NCI-H2171 treated with DMSO at 0.1 percent for 48 hours (cell line): ENCODE measurements at regions not wholly inside any gene's neighbourhood (a gene's known extent, or its start where the extent isn't known, plus 50 kb on each side); places are given as distances from the start of the nearest gene placed in this dataset.
"Not testable (repeated sequence)": the region's sequence is repeated elsewhere in the genome, so short reads cannot be mapped to it uniquely, and the experiment has no call there.

Source experiments
- DNase-seq: peaks from one replicate; lab custom pipeline; 2025; lab: John Stamatoyannopoulos, UW

DNA sequence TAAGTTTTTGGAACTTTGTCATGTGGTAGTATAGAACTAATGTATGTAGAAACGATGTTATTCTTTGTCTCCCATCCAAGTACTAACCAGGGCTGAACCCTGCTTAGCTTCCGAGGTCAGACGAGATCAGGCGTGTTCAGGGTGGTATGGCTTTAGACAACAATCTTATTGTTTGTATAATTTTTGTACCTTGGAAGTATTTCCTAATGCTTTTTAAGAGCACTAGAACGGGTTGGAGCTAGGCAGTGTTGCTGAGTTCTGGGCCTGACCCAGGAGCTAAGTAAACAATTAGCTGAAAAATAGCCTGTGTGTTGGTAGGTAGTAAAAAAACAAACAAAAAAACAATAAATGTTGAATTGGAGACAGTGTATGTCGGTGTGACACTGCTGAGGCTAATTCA, 244.3 kb downstream of the EMP1 start:
- no peak for DNase-seq

DNA sequence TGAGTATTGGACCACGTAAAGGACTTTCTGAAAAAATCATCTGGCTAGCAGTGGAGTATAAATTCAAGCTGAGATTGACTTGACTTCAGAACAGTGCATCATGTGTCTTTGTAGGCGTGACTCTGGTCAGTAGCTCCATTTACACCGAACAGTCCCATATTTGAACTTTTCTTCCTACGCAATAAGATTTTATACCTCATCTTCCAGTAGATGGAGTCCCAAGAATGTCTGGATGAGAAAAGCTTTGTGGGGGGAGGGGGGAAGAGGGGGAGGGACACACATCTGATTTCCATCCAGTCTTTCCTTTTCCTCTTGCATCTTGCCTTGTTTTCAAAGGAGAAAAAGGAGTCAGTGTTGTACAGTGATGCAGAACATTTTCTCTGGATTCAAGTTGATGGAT, 241.0 kb downstream of the EMP1 start:
- DNase-seq: no peak

DNA sequence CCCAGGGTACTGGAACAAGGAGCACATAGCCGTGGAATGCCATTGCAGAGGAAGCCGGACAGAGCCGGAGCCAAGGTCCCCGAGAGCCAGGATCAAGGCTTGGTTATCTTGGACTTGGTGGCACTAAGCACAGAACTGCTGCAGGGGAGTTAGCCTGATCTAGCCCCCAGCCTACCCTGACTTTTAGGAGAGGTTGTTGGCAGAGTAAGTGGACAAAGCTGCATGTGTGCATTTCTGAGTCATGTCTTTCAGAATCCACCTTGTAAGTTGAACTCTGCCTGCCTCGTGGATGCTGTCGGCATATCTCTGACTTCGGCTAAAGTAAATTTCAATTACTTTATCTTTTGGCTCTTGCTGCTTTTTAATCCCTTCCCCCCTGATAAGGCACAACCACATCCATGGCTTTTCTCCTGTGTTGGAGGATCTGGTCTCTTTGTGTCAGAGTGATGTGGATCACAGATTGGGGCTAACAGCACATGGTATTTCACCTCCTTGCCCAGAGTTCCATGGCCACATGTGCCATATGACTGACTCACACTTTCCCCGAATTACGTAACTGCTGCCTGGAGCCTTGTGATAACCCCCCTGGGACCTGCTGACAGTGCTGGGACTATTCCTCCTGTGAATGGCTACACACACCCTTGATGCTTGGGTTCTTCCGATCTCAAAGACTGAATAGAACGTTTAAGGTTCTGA, 240.3 kb downstream of the EMP1 start:
- no peak for DNase-seq

DNA sequence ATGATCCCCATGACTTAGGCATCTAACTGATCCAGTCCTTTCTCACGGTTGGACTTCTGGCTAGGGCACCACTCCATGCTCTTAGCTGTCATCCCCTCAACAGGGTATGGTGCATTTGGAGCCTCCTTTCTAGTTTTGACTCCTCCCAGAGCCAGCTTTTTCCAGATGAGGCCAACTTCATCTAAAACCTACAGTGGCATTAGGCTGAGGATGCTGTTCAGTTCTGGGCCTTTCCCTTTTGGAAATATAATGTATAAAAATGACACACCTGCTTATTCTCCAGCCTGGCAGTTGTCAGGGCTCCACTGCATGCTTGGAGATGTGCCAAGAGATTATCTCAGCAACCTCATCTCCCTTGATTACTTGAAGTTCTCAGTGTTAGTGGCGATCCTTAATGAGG, 239.7 kb downstream of the EMP1 start:
- DNase-seq: no peak

DNA sequence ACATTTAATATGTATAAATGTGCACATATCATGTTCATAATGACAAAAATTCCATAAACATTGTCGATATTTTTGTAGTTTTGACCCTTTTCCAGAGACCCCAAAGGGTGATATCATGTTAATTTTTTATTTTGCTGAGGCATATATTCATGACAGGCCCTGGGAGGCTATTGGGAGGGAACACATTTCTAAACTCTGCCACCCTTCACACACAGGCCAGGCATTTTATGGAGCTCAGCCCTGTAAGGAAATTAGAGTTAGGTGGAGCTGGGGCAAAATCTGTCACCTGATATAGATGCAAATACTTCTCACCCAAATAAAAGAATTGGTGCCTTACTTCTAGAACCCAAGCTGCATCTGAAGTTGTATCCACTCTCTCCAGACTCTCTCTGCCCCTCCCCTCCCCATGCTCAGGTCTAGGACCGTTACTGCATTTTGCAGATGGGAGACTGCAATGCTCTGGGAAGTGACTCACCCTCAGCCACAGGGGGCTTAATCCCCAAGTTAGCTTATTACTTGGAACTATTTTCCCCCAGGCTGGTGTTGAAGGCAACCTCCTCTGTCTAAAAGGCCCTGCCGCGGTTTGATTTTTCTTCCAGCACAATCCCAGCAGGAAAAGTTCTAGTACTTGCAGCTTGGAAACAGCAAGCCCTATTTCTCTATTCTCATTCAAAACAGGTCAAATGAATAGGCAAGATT, 238.9 kb downstream of the EMP1 start:
- no peak for DNase-seq

DNA sequence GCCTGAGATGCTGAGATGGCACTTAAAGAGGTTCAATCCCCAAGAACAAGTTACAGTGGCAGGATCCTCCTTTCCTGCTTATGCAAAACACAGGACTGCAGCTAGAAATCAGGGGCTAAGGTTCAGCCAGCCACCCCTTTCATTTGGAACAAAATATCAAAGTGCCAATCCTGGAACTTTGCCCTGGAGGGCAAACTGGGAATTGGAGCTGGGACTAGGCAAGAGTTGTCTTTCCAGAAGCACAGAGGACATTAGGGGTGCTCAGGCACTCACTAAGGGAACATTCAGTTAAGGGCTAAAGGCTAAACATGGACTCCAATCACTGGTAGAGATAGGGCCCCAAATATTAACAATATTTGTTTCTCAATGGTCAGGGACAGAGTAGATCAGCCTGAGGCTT, 237.2 kb downstream of the EMP1 start:
- no peak for DNase-seq

DNA sequence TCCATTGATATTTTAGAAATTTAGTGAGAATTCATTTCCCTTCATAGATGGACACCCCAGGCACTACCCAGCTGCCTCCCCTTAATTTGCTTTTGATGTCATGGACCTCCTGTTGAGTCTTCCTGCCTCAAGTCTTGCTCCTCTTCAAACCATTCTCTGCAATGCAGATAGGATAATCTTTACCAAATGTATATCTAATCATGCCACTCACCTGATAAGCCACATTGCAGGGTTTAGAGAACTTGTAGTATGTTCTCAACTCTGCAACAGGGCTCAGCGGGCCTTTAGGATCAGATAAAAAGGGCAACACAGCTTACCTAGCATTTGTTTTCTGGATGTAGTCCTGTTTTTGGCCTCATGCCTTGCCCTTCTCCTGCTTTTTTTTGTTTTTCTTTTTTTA, 234.5 kb downstream of the EMP1 start:
- no peak for DNase-seq

DNA sequence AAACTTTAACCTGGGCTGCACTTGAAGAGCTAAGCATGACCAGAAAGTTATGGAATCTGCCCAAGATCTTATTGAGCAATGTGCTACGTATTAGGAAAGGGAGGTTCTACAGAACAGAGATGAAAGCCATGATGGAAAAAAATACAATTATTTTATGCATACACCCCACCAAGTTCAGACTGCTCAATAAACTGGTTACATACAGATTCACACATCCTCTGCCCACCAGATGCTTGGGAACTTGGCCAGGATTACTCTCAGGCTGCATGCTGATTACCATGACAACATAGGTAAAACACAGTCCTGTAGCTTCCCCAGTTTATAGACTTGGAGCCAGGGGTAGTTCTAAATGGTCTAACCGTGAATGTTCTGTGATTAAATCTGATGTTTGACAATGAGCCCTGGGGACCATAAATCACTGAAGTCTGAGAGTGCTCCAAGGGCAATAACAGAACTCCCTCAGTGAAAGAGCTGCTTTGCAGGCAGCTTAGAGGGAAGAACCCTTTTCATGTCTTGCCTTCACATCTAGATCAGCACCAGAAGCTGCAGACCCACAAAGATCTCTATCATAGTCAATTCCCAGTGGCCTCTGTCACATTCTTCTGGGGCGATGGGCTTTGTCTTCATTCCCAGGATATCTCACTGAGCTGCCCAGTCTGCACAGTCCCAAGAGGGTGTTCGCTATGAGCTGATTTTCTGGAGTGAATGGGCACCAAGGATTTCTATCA, 232.2 kb downstream of the EMP1 start:
- DNase-seq: no peak

DNA sequence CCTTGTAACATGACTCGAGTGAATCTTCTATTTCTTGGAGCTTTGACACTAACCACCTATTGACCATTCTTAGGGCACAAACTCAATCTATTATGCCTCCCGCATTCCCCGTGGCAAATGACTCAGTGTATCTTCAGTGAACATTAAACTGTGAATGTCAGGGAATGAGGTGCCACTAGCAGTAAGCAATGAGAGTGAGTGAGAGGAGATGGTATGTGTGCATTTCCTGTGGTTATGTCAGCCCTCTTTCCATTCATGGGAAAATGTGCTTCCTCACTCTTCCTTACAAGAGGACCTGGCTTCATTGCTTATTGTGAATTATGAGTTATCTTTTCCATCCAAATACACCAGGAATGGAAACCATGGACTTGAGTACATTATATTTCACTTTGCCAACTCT, 229.2 kb downstream of the EMP1 start:
- no peak for DNase-seq

DNA sequence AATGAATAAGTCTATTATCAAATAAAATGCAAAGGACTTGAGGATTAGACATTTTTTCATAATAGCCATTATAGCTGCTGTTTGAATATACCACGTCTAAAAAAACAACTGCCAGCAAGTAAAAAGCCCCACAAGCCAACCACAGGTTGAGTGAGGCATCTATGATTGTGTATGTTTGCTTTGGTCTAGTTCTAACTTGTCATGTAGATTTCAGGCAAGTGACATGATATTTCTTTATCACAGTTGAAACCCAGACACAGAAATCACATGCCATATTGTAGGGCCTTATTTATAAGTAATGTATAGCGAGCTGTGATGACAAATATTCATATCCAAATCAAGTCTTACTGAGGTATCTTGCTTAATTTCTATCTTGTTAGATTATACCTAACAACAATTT, 225.8 kb downstream of the EMP1 start:
- DNase-seq: no peak

DNA sequence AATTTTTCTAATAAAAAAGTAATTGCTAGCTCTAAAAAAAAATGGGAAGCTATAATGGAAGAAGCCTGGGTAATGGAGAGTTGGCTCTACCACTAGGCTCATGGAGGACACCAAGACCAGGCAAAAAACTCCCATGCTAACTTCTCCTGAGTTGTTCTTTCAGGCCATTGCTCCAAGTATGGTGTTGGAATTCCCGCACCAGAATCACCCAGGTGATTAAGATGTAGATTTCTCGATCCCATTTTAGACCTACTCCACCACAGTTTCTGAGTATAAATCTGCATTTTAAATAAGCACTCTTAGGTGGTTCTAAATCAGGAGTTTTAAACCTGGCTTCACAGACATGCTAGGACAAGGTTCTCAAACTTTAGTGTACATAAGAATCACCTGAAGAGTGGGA, 221.0 kb downstream of the EMP1 start:
- DNase-seq: no peak

DNA sequence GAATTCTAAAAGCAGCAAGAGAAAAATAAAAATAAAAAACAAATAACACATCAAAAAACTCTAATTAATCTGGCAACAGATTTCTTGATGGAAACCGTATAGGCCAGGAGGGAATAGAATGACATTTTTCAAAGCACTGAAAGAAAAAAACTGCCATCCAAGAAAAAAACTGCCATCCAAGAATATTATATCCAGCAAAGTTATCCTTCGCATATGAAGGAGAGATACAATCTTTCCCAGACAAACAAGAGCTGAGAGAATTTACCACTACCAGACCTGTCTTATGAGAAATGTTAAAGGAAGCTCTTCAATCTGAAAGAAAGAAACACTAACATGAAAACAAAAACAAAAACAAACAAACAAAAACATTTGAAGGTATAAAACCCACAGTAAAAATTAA, 214.8 kb downstream of the EMP1 start:
- no peak for DNase-seq

DNA sequence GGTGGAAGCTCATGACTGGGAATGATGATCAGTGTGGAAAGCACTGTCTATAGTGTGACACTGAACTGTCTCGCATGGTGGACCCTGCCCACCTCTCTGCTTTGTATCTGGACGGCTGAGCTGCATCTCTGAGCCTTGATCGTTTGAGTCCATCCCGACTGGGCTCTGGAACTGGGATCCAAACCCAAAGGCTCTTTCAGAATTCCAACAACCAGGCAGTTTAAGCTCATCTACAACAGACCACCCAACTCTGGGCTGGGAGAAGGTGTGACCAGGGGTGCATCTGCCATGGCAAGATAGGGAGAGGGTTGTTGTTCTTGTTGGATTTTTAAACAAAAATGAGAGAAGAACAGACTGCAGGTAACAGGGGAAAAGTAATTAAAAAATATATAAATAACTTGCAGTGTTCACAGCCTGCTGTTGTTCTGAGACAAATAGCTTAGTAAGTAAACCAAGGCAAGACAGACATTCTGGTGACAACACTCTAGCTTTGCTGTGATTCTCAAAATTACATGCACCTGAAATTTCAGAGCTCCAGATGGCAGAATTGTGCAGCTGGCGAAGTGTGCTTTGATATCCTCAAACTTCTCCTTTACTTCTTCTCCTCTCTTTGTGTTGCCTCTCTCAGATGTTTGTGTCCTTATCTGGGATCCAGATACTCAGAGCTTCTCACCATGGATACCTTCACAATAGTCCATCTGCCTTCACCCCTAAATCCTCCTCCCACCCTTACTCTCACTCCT, 209.6 kb downstream of the EMP1 start:
- DNase-seq: no peak

DNA sequence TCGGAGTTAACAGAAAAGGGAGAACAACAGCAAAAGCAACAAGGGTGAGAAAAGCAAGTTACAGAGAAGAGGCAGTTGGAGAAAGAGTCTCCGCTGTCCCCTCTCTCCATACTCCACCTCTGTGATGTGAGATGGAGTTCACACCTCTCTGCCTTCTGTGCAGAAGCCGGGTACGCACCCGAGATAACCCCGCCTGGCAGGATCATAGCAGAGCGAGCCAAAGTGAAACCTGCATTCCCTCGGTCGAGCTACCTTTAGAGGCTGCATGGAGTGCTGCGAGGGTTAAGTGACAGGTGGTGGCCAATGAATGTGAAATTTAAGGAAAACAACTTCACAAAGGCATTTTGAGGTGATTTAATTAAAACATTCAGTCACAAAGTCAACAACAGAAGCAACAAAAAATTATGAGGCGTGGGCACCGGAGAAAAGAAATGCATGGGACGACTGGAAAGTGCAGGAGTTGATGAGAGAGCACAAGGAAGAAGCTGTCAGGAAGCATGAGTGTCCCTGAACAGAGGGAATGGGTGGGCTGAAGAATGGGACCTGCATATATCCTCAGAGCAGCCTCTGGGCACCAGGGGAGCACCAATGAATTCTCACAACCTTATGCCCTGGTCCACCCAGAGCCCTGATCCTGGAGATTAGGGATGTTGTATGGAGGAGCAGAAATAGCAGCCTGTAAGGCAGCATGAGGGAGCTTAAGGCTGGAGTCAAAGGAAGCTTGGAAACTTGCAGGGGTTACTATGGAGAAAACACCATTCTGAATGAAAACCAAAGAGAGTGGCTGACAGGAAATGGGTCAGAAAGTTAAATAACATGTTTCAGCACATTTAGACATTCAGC, 208.3 kb downstream of the EMP1 start:
- DNase-seq: no peak

DNA sequence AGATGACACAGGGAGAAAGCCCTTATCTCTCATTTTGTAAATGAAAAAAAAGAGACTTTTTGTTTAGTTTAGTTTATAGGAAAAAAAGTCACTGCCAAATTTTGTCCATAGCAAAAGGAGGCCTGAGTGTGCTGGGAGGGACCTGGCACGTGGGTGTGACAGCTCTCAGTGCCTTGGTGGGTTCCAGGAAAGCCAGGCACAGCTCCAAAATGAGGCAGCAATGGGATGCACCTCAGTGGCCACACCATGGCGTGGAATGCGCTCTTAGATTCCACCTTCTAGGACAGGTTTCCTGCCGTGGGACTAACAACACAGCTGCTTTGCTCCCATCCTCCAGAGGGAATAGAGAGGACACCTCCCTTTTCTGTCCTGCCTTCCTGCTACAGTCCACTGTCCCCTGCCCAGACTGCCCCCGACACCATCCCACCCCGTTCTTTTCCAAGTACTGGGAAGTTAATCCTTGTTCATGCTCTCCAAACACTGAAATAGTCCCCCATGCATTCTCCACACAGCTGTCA, 207.6 kb downstream of the EMP1 start:
- no peak for DNase-seq

DNA sequence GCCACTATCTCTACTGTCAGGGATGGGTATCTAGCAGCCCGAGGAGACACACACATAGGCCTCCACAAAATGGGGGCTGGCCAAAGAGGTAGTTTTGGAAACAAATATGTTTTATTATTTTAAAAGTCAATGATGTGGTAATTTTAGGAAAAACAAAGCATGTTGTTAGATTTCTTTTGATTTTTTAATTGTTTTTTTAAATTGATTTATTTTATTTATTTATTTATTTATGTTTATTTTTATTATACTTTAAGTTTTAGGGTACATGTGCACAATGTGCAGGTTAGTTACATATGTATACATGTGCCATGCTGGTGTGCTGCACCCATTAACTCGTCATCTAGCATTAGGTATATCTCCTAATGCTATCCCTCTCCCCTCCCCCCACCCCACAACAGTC, 194.8 kb downstream of the EMP1 start:
- not testable (repeated sequence) for DNase-seq

DNA sequence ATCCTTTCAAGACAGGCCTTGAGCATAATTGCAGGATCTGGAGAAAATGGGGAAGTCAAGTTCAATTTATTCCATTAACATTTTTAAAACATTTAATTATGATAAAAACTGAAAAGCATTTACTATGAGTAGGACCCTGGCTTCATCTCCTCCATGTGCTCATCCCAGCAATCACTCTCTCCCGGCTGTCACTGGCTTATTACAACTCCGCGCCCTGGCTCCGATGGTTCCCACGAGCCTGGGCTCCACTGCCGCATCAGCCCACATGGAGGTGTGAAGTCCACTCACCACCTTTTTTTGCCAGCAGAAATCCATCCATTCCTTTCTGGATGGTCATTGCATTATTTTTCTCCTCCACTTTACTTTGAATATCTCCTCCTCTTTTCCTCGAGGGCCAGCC, 194.4 kb downstream of the EMP1 start:
- no peak for DNase-seq

DNA sequence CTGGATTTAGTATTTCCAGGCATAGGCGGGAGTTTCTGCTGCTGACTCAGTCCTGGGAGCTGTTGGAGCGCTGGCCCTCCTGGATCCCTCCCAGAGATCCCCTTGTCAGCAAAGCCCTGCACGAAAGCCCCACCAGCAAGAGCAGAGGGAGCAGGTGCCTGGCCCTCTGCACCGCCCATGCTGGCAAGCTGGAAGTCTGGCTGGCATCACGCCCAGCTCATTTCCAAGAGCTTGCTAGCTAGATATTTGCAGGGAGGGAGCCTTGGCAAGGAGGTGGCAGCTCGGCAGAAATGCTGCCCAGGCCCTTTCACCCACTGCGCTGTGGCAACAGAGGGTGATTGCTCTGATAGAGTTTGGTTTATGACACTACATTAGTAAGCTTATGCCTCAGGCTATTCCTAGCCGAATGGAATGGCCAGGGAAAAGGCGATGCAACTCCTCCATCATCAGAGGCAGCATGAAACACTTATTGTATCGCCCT, 193.9 kb downstream of the EMP1 start:
- peak; percentile 58 for DNase-seq

DNA sequence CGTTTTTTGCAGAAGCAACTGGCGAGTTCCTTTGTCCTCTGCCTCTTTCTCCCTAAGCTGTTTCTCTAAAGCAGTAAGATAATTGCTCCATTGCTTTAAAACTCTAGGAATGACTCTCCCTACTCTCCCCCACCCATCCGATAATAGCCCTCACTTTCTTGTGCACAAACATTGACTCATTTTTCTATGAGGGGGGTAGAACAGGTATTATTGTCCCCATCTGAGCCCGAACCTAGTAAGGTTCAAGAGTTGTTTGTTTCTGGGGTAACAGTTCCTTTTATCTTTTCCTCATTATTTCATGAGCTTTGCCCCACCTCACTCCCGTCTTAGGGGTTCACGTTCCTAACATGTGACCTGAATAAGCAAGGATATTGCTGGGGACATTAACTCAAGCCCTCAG, 190.6 kb downstream of the EMP1 start:
- DNase-seq: no peak

DNA sequence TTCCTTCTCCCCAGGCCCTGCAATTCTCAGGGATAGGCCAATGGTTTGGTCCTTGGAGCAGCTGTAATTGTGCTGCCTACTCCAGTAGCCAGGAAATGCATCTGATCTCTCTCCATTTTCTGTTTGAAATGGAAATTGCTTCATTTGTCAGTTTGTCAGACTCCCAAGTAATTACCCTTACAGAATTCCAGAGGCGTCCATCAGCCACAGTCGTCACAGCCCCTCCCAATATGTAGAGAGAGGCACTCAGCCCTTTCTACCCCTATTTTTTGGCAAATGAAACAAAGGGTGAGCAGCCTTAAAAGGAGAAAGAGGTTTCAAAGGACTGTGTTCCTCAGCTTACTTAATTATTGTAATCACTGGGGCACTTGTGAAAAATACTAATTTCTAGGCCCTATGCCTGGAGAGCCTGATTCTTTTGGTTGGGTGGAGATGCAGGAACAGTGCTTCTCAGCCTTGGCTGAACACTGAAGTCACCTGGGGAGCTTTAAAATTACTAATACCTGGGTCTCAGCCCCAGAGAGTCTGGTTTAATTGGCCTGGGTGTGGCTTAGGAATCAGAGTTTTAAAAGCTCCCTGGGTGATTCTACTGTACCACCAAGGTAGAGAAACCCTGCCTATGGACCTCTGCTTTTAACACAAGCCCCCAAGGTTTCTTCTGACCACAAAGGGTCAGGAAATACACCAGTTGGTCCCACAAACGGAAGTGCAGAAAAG, 190.0 kb downstream of the EMP1 start:
- DNase-seq: no peak

DNA sequence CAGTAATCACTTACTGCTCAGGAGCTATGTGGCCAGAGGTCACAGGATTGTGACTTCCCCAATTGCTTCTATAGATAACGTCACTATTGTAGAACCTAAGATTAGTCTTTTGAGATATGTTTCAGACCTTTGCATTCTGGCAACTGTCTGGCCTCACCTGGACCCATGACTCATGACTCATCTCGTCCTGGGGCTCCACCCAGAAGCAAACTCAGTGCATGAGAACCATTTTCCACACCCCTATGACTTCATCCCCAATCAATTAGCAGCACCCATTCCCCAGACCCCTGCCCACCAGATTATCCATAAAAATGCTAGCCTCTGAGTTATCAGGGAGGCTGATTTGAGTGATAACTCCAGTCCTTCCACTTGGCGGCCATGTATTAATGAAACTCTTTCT, 186.9 kb downstream of the EMP1 start:
- DNase-seq: no peak
